H1 (cell line): ENCODE measurements at regions not wholly inside any gene's neighbourhood (a gene's known extent, or its start where the extent isn't known, plus 50 kb on each side); places are given as distances from the start of the nearest gene placed in this dataset.

ENCODE experiments used
- CTCF ChIA-PET: fragments of 300-600 bp; sonication (Branson Sonifier 250); formaldehyde crosslinking; loops from one replicate; lab custom pipeline; 2021; ENCODE audit not compliant: partially characterized antibody; lab: Charles Lee
- POLR2A ChIA-PET: fragments of 300-600 bp; sonication (Branson Sonifier 250); formaldehyde crosslinking; loops from one replicate; lab custom pipeline; 2021; ENCODE audit warnings: inconsistent platforms; ENCODE audit not compliant: partially characterized antibody; lab: Charles Lee
- DNase-seq, 2 experiments: peaks; one replicate each; pipeline versions ENCODE4 v3.0.0 to v3.0.0-alpha.2; 2010 to 2022; ENCODE audit warnings: low spot score in 2 of 2, low read depth in 1 of 2, mixed read lengths in 1 of 2
- FAIRE-seq: peaks from 2 replicates; lab custom pipeline; 2011; peaks lifted over from hg19 to GRCh38; lab: Jason Lieb, UNC
- H2AFZ ChIP-seq: 2 replicates; pipeline ENCODE4 v1.8.1; 2012; ENCODE audit warnings: low read length, inconsistent platforms
- H2AK5ac ChIP-seq: 2 replicates; pipeline ENCODE4 v1.6.1; 2013; ENCODE audit warnings: low read depth, low read length
- H2BK120ac ChIP-seq: replicated peaks from 2 replicates; pipeline ENCODE3; 2013; ENCODE audit warnings: low read depth, low read length, inconsistent platforms
- H2BK12ac ChIP-seq: 2 replicates; pipeline ENCODE4 v1.6.1; 2013; ENCODE audit warnings: low read depth, low read length
- H2BK15ac ChIP-seq: 2 replicates; pipeline ENCODE4 v1.6.1; 2013; ENCODE audit warnings: low read length
- H2BK20ac ChIP-seq: 2 replicates; pipeline ENCODE4 v1.6.1; 2013; ENCODE audit warnings: low read length
- H2BK5ac ChIP-seq: 2 replicates; pipeline ENCODE4 v1.6.1; 2013; ENCODE audit warnings: low read depth, low read length
- H3K14ac ChIP-seq: 2 replicates; pipeline ENCODE4 v1.6.1; 2013; ENCODE audit warnings: inconsistent platforms; ENCODE audit not compliant: insufficient read length
- H3K18ac ChIP-seq: 2 replicates; pipeline ENCODE4 v1.6.1; 2013; ENCODE audit warnings: low read length; ENCODE audit errors: extremely low read depth
- H3K23ac ChIP-seq: 2 replicates; pipeline ENCODE4 v1.6.1; 2013; ENCODE audit warnings: inconsistent platforms; ENCODE audit not compliant: insufficient read length
- H3K23me2 ChIP-seq: 2 replicates; pipeline ENCODE4 v1.6.1; 2013; ENCODE audit warnings: low read depth, low read length
- H3K27ac ChIP-seq: 2 replicates; pipeline ENCODE4 v1.6.1; 2011; ENCODE audit warnings: low read depth, low read length, inconsistent platforms
- H3K27me3 ChIP-seq, 4 experiments: replicated peaks in 1 of 4; 1 replicate in 1 of 4; 2 replicates in 3 of 4; pipeline versions ENCODE4 v1.6.1 to v1.8.1; 2011 to 2013; ENCODE audit warnings: low read length in 3 of 4, mild to moderate bottlenecking in 3 of 4, inconsistent platforms in 2 of 4, mixed read lengths in 2 of 4, moderate library complexity in 1 of 4; ENCODE audit not compliant: control insufficient read depth in 3 of 4, insufficient read depth in 3 of 4; ENCODE audit errors: extremely low read depth in 1 of 4
- H3K36me3 ChIP-seq, 4 experiments: 2 replicates each; pipeline versions ENCODE4 v1.6.1 to v1.8.1; 2011 to 2013; ENCODE audit warnings: mild to moderate bottlenecking in 4 of 4, low read length in 3 of 4, moderate library complexity in 2 of 4, control low read depth in 1 of 4, inconsistent platforms in 1 of 4; ENCODE audit not compliant: insufficient read depth in 4 of 4, control insufficient read depth in 2 of 4
- H3K4ac ChIP-seq: replicated peaks from 2 replicates; pipeline ENCODE3; 2013; ENCODE audit warnings: low read length, low read depth, mixed read lengths, inconsistent platforms; ENCODE audit not compliant: insufficient read length
- H3K4me1 ChIP-seq, 4 experiments: replicated peaks in 1 of 4; 1 replicate in 1 of 4; 2 replicates in 3 of 4; pipeline versions ENCODE4 v1.6.1 to v1.8.1; 2011 to 2013; ENCODE audit warnings: low read length in 3 of 4, inconsistent platforms in 2 of 4, mixed read lengths in 1 of 4; ENCODE audit not compliant: insufficient read depth in 4 of 4, control insufficient read depth in 3 of 4
- H3K4me2 ChIP-seq, 2 experiments: 2 replicates each; pipeline versions ENCODE4 v1.6.1 to v1.8.1; 2011 to 2013; ENCODE audit warnings: low read depth in 2 of 2, low read length in 2 of 2, control low read depth in 1 of 2, inconsistent platforms in 1 of 2, mild to moderate bottlenecking in 1 of 2; ENCODE audit not compliant: insufficient read depth in 1 of 2
- H3K4me3 ChIP-seq, 4 experiments: fragments of 200-600, 300-600 bp in 1 of 4; sonication (generic), shearing (Covaris generic), sonication (Bioruptor Twin) in 1 of 4; 2 replicates each; pipeline versions ENCODE4 v1.5.1 to v1.8.1; 2011 to 2016; ENCODE audit warnings: low read length in 4 of 4, low read depth in 3 of 4, control low read depth in 2 of 4, inconsistent platforms in 2 of 4, mild to moderate bottlenecking in 2 of 4, mixed read lengths in 1 of 4, moderate library complexity in 1 of 4; ENCODE audit not compliant: insufficient read depth in 2 of 4; ENCODE audit errors: extremely low read depth in 1 of 4
- H3K56ac ChIP-seq: replicated peaks from 2 replicates; pipeline ENCODE3; 2013; ENCODE audit warnings: low read depth, mild to moderate bottlenecking, mixed read lengths, low read length, inconsistent platforms; ENCODE audit not compliant: insufficient read length
- H3K79me1 ChIP-seq: 2 replicates; pipeline ENCODE4 v1.6.1; 2013; ENCODE audit warnings: low read depth, low read length, control low read depth
- H3K79me2 ChIP-seq, 2 experiments: 2 replicates each; pipeline versions ENCODE4 v1.6.1 to v1.8.1; 2012 to 2013; ENCODE audit warnings: low read length in 2 of 2, mild to moderate bottlenecking in 2 of 2, inconsistent platforms in 1 of 2; ENCODE audit not compliant: insufficient read depth in 2 of 2, control insufficient read depth in 1 of 2
- H3K9ac ChIP-seq, 4 experiments: replicated peaks in 1 of 4; 1 replicate in 1 of 4; 2 replicates in 3 of 4; pipeline versions ENCODE4 v1.6.1 to v1.8.1; 2011 to 2013; ENCODE audit warnings: low read depth in 3 of 4, low read length in 3 of 4, control low read depth in 2 of 4, mild to moderate bottlenecking in 2 of 4, moderate library complexity in 2 of 4, inconsistent platforms in 1 of 4; ENCODE audit errors: extremely low read depth in 1 of 4
- H3K9me3 ChIP-seq, 2 experiments: 2 replicates each; pipeline versions ENCODE4 v1.6.1 to v1.8.1; 2012 to 2013; ENCODE audit warnings: mild to moderate bottlenecking in 2 of 2, moderate library complexity in 2 of 2, control low read depth in 1 of 2, inconsistent platforms in 1 of 2, low read depth in 1 of 2, low read length in 1 of 2, mixed read lengths in 1 of 2; ENCODE audit not compliant: insufficient read depth in 2 of 2
- H4K20me1 ChIP-seq, 2 experiments: replicated peaks in 1 of 2; 2 replicates each; pipeline versions ENCODE3 to v1.8.1; 2011 to 2013; ENCODE audit warnings: inconsistent platforms in 2 of 2, low read length in 2 of 2, mild to moderate bottlenecking in 1 of 2; ENCODE audit not compliant: insufficient read depth in 2 of 2, control insufficient read depth in 1 of 2
- H4K5ac ChIP-seq: 2 replicates; pipeline ENCODE4 v1.6.1; 2013; ENCODE audit warnings: low read length, low read depth, mixed read lengths, inconsistent platforms; ENCODE audit not compliant: insufficient read length
- H4K8ac ChIP-seq: 2 replicates; pipeline ENCODE4 v1.8.0; 2013; ENCODE audit warnings: mild to moderate bottlenecking, moderate library complexity, low read length, inconsistent platforms; ENCODE audit not compliant: insufficient read depth; ENCODE audit errors: extremely low read depth
- H4K91ac ChIP-seq: replicated peaks from 2 replicates; pipeline ENCODE3; 2013; ENCODE audit warnings: low read length, mixed read lengths, inconsistent platforms; ENCODE audit not compliant: insufficient read length
- HDAC2 ChIP-seq, 2 experiments: fragments of 300-600 bp in 1 of 2; sonication (generic) in 1 of 2; IDR thresholded peaks; 2 replicates each; pipeline ENCODE4 v1.6.1; 2011 to 2012; ENCODE audit warnings: low read depth in 2 of 2, low read length in 2 of 2, mild to moderate bottlenecking in 2 of 2, moderate library complexity in 2 of 2, borderline replicate concordance in 1 of 2, inconsistent platforms in 1 of 2
- POU5F1 ChIP-seq: IDR thresholded peaks from 2 replicates; pipeline ENCODE4 v1.6.1; 2011; ENCODE audit warnings: low read depth, mild to moderate bottlenecking, low read length, moderate library complexity
- SIN3A ChIP-seq, 2 experiments: IDR thresholded peaks in 1 of 2; conservative IDR thresholded peaks in 1 of 2; 2 replicates each; pipeline ENCODE4 v1.6.1; 2011 to 2012; ENCODE audit warnings: low read length in 2 of 2, improper control_type of control experiment in 1 of 2, low read depth in 1 of 2, mild to moderate bottlenecking in 1 of 2
- WGBS, 2 experiments: shearing (Covaris generic) in 1 of 2; methylation state at CpG; one replicate each; pipeline versions ENCODE4 v1.1.6 to v1.1.7; 2013 to 2015; ENCODE audit warnings: low lambda C conversion rate in 2 of 2, mixed read lengths in 2 of 2, inconsistent platforms in 1 of 2, low coverage in 1 of 2, missing lambda C conversion rate in 1 of 2; ENCODE audit not compliant: insufficient replicate concordance in 2 of 2, insufficient coverage in 1 of 2, insufficient read length in 1 of 2; ENCODE audit errors: extremely low coverage in 1 of 2, missing lambda C conversion rate in 1 of 2; 5-methylcytosine and 5-hydroxymethylcytosine counted together

DNA sequence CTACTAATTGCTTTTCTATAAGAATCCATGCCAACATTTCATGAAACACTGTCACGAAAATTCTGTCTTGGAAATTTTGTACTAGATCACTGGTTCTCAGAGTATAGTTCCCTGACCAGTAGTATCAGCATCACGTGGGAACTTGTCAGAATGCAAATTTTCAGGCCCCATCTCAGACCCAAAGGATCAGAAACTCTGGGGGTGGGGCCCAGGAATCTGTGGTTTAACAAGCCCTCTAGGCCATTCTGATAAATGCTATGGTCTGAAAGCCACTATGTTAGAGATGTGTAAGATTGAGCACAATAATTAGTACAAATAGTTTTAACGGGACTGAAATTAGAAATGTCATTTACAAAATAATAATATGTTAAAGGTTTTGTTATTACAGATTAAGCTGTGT lies 615.7 kb upstream of the ARRDC3 start:
- no peaks in the 10 kb centered on the region for H3K79me1 ChIP-seq
- no peak overlapping the region for H2BK5ac ChIP-seq
- no peak overlapping the region for H3K14ac ChIP-seq
- DNase-seq (no peak), FAIRE-seq (no peak)
- H2BK20ac ChIP-seq, result no peak overlapping the region
- no peaks in the 10 kb centered on the region for H3K79me2 ChIP-seq
- H3K36me3 ChIP-seq, result no peaks in the 10 kb centered on the region
- no peaks in the 10 kb centered on the region for H3K23me2 ChIP-seq
- ChIA-PET POLR2A (no interaction called here), CTCF (no interaction called here)
- no peak overlapping the region for H3K23ac ChIP-seq
- no peak overlapping the region for H4K8ac ChIP-seq
- H3K18ac ChIP-seq, result no peak overlapping the region
- H2BK12ac ChIP-seq, result no peak overlapping the region
- no peak overlapping the region for H3K9ac ChIP-seq
- H4K5ac ChIP-seq, result no peak overlapping the region
- H3K4ac ChIP-seq, result no peak overlapping the region
- WGBS, 2 experiments, result 70% methylated on average over 3 of the region's 3 CpGs; no CpG with 5 or more reads in 1 of the 2 experiments
- H2BK15ac ChIP-seq, result no peak overlapping the region
- H2AK5ac ChIP-seq, result no peak overlapping the region
- H3K27ac ChIP-seq, result no peak overlapping the region
- no peak overlapping the region for H3K56ac ChIP-seq
- H4K91ac ChIP-seq, result no peak overlapping the region
- H3K4me1 ChIP-seq, result no peaks in the 10 kb centered on the region
- H3K9me3 ChIP-seq, result no peaks in the 10 kb centered on the region
- no peak overlapping the region for H2BK120ac ChIP-seq
- no peaks in the 10 kb centered on the region for H3K27me3 ChIP-seq
- no peak overlapping the region for H2AFZ ChIP-seq
- no peak overlapping the region for H3K4me2 ChIP-seq
- H3K4me3 ChIP-seq, result no peak overlapping the region
- TF ChIP-seq HDAC2 (IDR thresholded peaks at IDR 0.05; ENCODE audit: borderline replicate concordance in 1 of 2, low read depth in 2 of 2, low read length in 2 of 2) (no peak), POU5F1 (no peak), SIN3A (conservative IDR thresholded peaks at IDR 0.05 in 1 of 2, IDR thresholded peaks at IDR 0.05 in 1 of 2; ENCODE audit: low read depth in 1 of 2, low read length in 2 of 2) (no peak)
- TF ChIP-seq, all 59 proteins: peak for 0
- no peaks in the 10 kb centered on the region for H4K20me1 ChIP-seq
